GM19193 (cell line): ENCODE measurements at regions not wholly inside any gene's neighbourhood (a gene's known extent, or its start where the extent isn't known, plus 50 kb on each side); places are given as distances from the start of the nearest gene placed in this dataset.

ENCODE experiments used
- POLR2A ChIP-seq: IDR thresholded peaks from 4 replicates; pipeline ENCODE4 v1.6.1; 2011; ENCODE audit not compliant: insufficient read depth, insufficient read length; ENCODE audit errors: extremely low read depth

DNA sequence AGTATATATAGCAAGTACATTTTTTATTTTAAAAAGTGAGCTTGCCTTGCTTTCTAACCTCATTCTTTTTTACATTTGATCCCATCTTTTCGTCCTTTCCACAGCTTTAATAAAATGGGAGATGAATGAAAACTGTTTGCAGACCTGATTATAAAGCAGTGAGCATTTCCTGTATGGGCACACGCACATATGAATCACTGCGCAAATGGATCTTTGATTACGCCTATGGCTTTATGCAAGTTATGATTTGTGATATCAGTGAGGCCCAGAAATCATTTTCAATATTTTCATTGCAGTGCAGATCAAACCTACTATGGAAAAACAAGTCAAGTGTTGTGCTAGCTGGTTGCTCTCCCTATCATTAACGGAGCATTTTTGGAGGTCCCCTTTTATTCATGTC, 1073.0 kb downstream of the MAT2B start:
- TF ChIP-seq POLR2A = no peak

DNA sequence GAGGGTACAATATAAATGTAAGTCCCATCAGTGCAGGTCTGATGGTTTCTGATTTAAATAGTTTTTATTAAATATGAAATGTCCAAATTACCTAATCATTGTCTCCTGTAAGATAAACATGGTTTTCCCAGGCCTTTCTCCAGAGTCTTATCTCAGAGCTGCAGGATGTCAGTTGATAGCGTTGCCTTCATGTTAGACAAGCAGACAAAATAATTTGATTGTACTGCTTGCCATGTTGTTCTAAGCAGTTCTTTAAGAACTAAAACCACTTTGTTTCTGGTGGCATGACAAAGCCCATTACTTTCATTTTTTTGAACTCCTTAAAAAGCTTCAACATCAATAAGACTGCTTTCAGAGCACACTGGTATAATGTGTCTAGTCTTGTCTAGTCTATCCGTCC, 1073.5 kb downstream of the MAT2B start:
- no peak for TF ChIP-seq POLR2A

DNA sequence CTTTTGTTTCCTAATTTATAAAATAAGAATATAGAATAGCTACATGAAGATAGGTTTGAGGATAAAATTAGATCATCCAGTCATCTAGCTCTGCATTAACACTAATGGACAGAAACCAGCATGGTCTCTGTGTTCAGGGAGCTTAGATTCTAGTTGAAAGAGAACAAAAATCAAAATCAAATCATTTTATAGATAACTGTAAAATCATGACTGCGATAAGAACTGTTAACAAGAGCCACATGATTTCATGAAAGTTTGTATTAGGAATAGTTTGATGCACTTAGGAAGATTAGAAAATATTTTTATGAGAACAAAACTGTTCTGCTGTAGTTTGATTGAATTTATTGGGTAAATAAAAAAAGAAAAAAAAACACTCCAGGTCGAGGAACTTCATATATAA, 1074.7 kb downstream of the MAT2B start:
- TF ChIP-seq POLR2A = no peak

DNA sequence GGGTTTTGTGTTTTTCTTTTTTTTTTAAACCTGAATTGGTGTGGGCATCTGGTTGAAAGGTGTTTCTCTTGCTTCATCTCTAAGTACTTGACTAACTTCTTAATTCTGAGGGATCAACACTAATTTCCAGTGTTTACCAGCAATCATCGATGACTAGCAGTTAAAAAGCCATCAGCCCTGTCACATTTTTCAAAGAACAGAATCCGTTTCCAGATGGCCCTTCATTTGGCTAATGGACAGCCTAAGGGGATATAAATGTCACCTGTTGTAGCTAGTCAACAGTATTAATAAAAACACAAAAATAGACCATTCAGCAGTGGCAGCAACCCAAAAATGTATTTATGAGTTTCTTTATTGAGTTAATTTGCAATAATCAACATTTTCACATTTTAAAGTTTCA, 1076.5 kb downstream of the MAT2B start:
- no peak for TF ChIP-seq POLR2A

DNA sequence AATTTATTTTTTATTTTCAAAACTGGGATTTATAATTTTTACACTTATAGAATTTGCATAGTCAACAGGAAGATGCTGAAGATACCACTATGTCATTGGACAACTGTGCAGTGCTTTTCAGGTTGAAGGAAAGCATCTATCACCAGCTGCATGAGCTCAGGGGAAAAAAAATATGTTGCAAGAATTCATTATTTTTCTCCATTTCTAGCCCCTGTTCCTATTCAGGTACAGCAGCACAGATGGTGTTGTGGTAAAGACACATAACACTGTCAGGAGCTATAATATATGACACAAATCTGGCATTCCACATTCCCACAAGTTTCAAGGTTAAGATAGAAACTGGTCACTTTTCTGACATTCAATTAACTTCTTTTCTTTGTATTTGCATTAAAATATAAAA, 1088.6 kb downstream of the MAT2B start:
- TF ChIP-seq POLR2A = no peak

DNA sequence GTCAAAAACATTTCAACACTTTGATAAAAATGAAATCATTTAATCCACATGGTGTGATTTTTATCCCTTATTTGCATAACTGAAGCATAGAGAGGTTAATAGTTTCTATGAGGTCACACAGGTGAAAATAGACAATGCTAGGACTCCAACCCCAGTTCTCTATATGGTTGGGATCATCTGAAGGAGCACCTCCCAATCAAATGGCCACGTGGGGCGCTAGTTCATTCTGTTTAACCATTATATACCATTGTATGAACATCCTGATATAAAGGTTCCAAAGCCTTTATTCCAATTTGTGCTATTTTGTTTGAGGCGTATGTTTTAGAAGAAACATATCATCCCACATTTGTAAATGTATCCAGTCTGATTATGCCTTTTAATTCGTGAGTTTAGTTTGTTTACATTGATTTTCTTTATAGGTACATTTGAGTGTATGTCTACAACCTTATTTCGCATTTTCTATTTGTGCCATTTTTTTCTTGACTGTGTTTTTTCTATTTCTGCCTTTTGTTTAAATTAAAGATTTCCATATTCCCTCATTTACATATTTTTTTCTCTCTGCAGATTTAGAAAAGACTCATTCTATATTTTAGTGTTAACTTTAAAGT, 1092.0 kb downstream of the MAT2B start:
- TF ChIP-seq POLR2A = no peak

DNA sequence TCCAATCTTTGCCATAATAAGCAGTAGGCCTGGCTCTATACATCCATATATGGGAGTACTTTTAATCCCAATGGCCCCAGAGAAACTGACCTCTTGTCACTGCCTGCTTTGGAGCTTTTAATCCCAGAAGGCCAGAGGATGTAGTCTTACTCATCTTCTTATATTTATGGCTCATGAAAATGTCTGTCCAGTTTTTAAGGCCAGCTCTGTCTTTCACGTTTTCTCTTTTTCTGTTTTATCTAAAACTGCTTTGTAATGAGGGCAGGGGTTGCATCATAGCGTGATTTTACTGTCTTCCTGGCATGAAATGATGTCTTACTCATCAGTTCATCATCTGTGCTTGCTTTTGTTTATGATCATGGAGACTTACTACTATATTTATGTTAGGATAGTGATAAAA, 1094.9 kb downstream of the MAT2B start:
- TF ChIP-seq POLR2A = no peak

DNA sequence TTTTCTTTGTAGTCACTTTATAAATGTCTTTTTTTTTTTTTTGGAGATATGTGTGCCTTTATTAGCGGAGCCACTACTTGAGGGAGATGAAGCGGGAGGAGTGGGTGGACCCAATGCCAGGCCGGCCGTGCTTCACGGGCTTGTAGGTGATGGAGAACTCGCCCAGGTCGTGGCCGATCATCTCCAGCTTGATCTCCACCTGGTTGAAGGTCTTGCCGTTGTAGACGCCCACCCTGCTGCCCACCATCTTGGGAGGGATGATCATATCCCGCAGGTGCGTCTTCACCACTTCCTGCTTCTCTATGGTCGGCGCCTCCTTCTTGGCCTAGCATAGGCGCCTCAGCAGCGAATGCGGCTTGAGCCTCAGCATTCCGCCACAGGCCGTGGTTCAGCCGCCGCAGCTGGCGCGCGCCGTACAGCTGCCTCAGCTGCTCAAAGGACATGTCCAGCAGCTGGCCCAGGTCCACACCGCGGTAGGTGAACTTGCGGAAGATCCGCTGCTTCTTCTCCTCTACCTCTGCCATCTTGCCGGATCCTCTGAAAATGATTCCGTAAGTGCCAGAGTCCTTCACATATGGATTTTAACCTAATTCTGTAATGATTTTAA, 1095.6 kb downstream of the MAT2B start:
- TF ChIP-seq POLR2A = no peak

DNA sequence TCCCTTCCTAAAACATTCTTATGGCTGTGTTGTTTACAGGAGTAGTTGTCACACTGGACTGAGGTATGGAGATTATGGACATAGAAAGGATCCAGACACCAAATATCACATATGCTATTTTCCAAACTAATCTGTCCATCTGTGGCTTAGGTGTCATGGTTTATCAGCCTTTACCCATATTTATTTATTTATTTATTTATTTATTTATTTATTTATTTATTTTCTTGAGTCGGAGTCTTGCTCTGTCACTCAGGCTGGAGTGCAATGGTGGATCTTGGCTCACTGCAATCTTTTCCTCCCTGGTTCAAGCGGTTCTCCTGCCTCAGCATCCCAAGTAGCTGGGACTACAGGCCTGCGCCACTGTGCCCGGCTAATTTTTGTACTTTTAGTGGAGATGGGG, 1103.1 kb downstream of the MAT2B start:
- no peak for TF ChIP-seq POLR2A

DNA sequence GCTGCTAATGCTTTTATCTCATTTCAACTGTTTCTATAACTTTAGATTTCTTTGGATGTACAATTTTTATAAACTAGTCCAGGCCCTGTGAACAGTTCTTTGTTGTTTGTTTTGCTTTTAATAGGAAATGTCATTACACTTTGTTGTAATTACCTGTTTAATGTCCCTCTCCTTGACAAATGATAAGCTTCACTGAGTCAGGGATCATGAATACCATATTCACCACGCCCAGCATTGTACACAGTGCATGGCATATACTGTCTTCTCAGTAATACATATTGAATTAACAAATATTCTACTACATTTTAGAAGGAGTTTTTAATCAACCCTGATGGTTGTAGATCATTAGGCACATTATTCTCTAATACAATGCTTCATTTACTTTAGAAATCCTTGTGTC, 1105.0 kb downstream of the MAT2B start:
- TF ChIP-seq POLR2A = no peak

DNA sequence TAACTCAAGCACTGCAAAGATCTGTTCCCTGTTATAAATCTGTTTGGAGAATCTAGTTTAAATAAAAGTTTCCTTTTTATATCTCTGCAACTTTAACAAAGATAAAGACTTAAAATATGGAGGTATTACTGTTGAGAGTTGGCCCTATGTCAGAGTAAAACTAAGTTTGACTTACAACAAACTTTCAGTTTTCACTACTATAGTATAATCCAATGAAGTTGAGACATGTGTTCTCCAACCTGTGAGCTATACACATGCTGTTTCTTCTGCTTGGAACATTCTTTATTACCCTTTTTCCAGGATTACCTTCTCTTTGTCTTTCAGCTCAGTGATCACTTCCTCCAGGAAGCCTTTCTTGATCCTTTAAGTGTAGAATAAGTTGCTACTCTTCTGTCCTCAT, 1109.3 kb downstream of the MAT2B start:
- TF ChIP-seq POLR2A = no peak

DNA sequence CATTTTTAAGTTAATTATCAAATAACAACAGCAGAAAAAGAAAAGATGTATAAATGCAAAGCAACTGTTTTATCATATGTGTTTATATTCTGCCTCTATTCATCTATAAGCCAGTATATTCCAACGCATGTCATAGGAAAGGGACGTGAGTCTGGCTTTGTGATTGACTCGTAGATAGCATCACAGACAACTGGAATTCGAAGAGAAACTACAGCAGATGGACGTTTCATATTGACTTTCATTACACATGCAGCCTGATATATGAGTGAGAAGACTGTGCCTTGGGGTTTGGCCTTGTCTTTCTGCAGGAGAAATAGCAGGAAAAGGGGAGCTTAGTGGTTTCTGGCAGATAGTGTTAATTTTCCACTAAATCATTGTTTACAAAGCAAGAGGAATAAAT, 1111.9 kb downstream of the MAT2B start:
- no peak for TF ChIP-seq POLR2A

DNA sequence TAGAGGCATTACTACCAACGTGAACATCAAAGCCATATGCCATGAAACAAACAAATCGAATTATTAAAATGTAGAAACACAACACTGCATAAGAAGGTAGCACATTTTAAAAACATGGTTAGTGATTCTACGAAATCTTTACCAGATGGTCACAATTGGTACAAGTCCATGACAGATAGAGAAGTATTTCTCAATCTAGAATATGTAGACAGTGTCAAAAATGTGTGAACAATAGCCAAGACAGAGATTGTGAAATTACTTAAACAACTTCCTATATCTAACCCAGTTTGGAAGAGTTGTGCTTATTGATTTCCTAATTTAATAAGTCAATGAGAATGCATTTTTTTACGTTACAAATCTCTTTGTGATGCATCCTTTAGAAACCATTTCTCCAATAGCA, 1121.6 kb downstream of the MAT2B start:
- TF ChIP-seq POLR2A = no peak

DNA sequence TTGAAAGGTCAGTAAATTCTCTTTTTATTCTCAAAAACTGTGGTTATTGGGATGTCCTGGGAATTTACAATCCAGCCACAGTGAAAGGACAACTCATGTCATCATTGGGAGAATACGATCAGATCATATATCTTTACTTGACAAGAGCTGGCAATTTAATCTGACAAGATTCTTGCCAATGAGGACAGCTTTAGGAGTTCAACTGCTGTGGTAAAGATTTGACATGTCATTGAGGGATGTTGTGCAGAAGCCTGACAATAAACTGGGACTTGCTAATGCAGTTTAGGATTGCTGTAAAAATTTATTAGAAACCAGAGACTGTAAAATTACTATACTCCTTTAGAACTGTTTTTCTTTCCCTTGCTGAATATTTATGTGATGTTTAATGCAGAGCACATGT, 1131.0 kb downstream of the MAT2B start:
- TF ChIP-seq POLR2A = no peak

DNA sequence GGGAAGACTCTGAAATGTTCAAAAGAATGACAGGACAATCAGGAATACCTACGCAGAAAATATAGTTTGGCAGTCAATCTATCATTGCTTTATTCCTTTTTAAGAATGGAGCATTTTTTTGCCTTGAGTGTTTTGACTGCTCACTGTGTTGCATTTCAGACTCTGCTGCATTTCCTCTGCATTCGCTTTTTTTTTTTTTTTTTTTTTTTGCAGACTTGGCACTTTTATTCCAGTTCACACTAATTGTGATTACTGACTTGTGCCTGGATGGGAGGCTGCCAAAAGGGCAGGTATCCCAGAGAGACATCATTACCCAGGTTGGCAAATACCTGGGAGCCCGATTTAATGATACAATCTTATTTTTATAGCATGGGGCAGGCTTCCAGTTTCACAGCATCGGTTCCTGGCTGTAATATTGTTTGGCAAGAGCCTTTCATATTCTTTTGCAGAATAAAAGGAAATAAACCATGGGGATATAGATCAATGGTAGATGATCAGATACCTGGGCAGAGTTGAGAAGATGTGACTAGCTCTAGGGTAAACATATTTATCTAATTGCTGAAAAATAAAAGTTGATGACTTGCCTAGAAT, 1132.6 kb downstream of the MAT2B start:
- TF ChIP-seq POLR2A = no peak

DNA sequence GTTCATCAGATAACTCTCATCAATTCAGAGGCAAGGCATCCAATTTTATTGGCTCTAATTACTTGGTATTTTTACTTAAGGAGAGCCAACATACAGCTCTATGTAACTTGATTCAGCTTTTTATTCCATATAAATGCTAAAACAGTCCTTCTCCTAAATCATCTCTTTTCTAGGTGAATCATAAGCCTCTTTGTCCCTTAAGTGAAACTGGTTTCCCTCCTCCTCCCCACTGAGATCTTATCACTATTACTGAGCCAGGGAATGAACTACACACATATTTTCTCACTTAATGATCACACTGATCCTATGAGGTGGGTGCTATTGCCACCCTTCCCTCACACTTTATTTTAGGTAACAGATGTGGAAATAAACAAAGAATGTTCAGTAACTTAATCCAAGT, 1143.8 kb downstream of the MAT2B start:
- TF ChIP-seq POLR2A = no peak
